ENCODE measurements at regions not wholly inside any gene's neighbourhood (a gene's known extent, or its start where the extent isn't known, plus 50 kb on each side); places are given as distances from the start of the nearest gene placed in this dataset.
"Not testable (repeated sequence)": the region's sequence is repeated elsewhere in the genome, so short reads cannot be mapped to it uniquely, and the experiment has no call there.

- DNase-seq = no peak
Observed at GRCh38 chr11:115985896-115986295, 481.7 kb upstream of the CADM1 start.

DNA sequence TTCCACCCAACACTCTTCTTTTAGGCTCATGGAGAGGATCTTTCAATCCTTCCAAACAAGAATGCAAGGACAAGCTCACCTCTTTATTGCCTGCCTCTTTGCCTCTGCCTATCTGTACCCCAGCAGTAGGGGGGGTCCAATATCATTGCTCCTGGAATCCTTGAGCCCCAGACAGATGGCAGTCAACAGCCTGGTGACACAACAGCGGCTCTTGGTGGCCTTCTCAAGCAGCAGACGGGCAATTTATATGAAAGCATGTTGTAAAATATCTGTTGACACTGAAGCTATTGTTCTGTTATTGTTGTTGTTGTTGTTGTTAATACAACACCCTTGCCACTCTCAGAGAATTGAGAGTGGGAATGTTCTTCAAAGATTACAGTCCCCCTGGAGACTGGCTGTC is 480.0 kb upstream of the CADM1 start:
- no peak for DNase-seq

GRCh38 chr11:115982666-115983065 is 478.5 kb upstream of the CADM1 start:
- DNase-seq = no peak

DNA sequence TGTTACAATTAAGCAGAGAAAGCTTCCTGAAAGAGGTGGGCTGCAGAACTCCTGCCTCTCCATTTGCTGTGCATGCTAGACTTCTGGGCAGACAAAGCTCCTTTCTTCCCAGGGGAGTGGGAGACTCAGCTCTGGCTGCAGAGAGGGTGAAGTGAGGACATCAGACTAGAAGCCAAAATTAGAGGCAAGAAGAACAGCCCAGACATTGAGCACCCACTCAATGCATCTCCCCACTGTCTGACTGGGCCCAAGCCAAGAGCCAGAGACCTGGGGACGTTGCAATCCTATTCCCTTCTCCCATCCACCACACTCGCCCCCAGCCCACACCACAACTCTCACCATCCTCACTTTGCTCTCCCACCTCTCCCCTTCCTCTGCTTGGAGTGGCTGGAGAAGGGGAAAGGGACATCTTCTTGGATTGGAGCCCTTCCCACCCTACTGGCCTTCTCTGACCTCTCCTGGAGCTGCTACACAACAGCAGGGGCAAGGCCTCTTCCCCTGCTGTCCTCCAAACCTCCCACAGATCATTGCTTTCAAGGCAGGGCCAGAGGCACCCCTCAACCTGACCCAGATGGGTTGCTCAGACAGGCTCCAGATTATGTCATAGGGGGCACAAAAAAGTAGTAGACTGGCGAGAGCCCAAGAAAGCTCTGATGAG is 477.7 kb upstream of the CADM1 start:
- DNase-seq = no peak

DNA sequence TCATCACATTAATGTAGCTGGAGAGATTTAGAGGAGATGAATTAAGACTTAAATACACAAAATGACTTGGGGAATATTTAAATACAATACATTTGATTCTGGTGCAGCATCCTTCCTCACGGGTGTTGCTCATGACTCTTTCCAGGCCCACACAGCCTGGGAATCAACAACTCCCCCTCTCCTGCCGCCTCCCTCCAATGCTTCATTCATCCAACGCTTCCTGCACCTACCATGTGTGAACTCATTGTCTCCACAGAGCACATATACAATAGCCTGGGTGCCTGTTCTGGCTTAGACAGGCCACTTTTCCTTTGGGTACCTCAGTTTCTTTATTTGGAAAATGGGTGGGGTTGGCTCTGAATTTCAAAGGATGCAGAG is 476.9 kb upstream of the CADM1 start:
- DNase-seq = no peak

GRCh38 chr11:115980337-115981103 is 476.3 kb upstream of the CADM1 start:
- DNase-seq = no peak

DNA sequence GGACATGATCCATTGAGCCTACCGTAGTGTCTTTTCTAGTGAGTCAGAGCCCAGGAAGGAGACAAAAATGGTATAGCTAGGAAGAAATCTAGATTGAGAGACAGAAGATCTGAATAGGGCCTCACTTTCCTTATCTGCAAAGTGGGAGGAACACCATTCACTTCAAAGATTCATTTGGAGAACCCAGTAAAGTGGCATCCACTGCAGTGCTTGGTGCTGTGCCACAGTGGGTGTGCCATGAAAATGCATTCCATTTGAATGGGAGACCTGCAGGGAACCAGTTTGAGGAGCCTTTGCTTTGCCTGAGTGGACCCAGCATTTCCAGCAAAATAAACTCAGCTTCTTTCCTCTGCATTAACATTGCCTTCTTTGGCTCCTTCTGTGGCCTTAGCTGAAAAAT is 470.5 kb upstream of the CADM1 start:
- no peak for DNase-seq

- DNase-seq = not testable (repeated sequence)
Observed at GRCh38 chr11:115967203-115967602, 463.0 kb upstream of the CADM1 start.

- no peak for DNase-seq
Observed at GRCh38 chr11:115965767-115966504, 461.7 kb upstream of the CADM1 start.

DNA sequence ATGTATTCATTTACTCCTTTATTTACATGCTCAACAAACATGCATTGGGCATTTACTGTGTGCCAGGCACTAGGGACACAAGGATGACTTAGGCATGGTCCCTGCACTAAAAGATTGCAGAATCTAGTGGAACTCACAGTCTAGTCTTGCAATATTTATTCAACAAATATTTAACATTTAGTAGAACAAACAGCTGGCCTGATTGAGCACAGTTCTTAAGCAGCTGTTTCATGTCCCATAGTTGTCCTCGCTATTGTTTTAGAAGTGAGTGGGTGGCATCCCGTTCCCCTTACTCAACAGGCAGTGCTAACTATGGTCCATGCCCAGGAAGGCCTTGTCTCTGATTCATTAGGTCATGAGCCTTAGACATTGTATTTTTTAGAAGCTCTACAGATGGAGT is 459.9 kb upstream of the CADM1 start:
- no peak for DNase-seq

DNA sequence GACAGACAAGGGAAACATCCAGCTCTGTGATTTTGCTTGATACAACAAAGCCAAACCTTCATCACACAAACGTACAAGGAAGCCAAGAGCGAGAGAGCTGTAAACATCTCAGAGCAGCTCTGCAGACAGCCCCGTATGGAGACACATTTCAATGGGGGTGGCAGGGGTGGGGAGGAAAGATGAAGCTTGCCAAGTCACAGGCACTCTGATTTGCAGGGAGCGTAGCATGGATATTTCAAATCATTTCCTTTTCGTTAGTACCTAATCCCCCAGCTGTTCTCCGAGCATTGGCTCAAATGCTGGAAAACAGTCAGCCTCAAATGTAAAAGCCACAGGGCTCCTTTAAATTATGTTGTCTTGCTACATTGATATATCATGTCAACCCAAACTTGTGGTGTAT is 458.9 kb upstream of the CADM1 start:
- no peak for DNase-seq

DNA sequence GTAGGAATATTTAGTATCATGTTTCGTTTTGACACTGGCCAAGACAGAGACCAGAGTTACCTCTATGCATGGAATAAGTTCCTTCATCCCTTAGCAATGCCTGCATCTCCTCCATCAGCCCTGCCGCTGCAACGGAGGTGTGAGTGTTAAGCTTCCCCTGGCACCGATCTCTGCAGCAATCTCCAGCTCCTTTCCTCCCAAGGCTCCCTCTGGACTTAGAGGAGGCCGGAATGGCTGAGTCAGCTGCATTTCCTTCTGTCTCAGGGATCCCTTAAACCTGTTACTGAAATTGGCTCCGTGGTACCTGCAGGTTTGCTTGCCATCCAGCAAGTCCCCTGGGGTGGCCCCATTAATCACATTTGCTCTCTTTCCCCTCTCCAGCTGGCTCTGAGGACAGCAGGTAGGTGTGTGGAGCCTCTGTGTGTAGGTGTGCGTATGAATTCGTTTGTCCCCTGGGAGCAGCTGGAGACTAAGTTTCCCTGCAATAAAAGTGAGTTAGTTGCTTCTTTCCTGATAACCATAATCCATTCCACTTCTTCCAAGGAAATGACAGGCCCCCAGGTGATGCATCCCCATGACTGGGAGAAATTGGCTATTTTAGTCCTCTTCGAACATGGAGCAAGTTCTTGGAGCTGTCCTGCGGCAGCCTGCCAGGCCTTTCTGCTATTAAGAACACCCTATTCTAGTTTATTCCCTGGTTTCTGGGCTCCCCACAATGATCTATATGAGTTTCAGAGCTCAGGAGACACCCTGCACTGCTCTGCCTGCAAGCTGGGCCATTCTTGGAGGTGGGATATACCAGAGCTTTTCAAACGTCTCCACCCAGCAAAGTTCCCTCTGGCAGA is 457.2 kb upstream of the CADM1 start:
- DNase-seq = no peak

DNA sequence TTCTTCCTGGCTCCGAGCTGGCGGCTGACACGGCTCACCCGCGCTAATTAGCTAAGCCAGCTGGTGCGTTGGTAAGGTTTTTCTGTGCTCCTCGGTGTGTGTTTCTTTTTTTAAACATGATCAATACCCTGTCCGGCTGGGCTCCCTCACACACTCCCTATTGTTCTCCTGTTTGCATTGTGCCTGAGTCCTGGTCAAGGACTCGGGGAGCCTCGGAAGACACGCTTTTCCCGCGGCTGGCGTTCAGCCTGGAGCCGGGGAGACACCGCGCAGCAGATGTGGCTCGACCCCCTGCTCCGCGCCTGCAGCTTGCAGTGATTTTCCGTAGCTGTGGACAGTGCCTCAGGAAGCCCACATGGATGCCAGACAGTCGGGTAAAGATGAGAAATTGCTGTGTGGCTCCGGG is 454.9 kb upstream of the CADM1 start:
- no peak for DNase-seq

- DNase-seq = no peak
Observed at GRCh38 chr11:115958089-115959000, 454.1 kb upstream of the CADM1 start.

DNA sequence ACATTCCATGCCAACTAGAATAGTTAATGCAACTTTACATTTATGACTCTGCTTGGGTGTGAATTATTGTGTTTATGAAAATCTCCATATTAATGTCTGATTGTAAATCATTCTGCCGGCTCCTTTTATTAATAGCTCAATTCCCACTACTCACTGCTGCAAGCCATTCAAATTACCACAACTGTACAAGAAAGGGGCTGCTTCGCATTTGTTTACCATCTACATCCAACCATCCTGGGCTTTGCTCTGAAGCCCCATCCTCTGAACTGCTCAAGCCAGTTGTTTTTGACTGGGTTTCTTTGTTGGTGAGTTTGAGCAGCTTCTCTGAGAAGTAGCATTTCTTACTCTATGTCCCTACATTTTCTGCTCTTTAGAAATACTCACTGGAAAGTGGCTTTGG is 451.6 kb upstream of the CADM1 start:
- DNase-seq = no peak

DNA sequence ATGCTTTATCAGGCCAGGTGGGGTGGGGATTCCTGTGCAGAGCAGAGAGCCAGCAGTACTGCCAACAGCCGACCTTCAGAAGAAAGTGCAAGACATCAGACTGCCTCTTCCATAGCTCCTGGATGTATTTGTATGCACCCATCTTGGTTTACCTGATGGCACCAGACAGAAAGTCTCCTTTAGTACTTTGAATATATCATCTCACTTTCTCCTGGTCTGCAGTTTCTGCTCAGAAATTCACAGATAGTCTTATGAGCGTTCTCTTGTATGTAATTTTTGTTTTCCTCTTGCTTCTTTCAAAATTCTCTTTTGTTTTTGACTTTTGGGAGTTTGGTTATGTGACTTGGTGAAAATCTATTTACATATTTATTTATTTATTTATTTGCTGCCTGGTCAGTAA is 446.4 kb upstream of the CADM1 start:
- no peak for DNase-seq

- DNase-seq = no peak
Observed at GRCh38 chr11:115944596-115944995, 440.4 kb upstream of the CADM1 start.

DNA sequence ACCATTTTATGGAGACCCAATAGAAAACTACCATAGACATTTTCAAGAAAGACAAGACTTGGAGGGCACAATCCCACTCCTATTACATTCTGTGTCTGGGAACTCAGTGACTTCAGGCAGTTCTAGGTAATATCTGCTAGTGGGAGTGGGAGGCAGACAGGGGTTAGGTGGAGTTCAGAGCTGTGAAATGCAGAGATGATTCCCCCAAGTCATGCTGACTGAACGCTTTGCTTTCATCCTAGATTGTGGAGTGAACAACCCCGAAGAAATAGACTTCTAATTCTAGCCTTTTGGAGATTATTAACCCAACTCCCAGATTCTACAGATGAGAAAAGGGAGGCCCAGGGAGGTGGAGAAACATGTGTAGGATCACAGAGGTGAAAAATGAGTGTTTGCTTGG is 437.8 kb upstream of the CADM1 start:
- peak; percentile 96 for DNase-seq

DNA sequence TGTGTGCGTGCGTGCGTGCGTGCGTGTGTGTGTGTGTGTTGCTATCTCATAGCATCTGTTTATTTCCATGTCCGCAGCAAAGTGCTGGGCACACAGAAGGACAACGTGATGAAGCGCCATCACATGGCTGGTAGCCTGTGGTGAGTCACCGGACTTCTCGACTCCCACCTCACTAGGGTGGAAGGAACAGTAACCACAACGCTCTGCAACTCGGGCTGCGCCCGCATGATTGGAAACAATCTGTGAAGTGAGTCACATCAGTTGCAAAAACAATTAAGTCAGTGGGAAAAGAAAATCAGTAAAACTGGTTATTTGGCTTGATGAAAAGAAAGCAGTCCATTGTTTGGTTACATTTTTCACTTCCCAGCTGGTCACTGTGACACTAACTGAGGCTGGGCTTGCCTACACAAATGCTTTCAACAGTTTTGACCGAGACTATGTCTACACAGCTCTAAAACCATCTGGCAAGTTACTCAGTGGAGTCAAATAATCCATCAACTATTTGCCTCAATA is 437.3 kb upstream of the CADM1 start:
- DNase-seq = peak; percentile 97

DNA sequence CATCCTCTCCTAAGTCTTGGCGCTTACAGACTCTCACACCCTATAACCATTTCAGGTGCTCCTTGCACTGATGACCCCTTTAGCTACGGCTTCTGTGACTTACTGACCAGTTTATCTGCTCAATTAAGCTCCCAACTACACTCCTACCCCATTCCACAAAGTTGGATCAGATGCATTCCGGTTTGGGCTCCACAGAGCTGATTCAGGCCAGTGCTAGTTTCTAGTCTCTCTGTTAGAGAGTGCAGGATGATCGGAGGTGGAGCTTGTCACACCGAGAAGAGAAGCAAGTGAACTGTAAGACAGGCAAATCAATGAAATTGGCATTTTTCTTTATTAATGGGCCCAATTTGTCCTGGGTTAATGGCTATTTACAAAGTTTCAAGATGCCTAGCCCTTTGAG is 436.8 kb upstream of the CADM1 start:
- DNase-seq = no peak

DNA sequence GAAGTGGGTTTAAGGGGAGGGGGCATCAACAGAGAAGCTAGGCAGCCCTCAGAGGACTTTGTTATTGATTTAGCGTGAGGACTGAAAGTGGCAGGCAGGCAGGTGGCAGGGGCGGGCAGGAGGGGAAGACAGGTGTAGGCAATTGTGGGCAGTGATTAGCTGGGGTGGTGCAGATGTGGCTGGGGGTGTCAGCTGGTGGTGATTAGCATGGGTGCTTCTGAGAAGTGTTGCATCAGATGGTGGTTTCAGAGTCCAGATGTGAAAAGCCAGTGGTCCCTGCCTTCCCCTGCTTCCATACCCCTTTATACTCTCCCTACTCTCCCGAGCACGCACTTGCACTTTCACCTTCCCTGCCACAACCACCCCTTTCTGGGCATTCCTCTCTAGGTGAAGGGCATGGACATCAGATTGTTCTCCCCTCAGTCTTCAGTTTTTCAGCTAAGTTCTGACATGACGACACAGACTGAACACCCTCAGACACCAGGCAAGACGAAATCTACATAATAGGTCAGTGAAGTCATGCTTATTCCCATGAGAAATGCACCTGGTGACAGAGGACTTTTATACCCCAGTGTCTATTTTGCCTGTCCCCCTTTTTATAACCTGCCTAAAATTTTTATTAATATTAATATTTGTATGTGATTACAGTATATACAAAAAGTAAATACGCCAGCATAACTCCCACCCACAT is 435.7 kb upstream of the CADM1 start:
- DNase-seq = no peak
